Fibroblast of mammary gland (primary cell): ENCODE measurements at regions not wholly inside any gene's neighbourhood (a gene's known extent, or its start where the extent isn't known, plus 50 kb on each side); places are given as distances from the start of the nearest gene placed in this dataset.
A peak's percentile ranks its signal among the peaks of the same experiment; 100 is the strongest.

Source experiments
- DNase-seq: peaks from one replicate; pipeline ENCODE4 v3.0.0-alpha.2; 2010; ENCODE audit warnings: low read depth
- H3K4me3 ChIP-seq: 2 replicates; pipeline ENCODE4 v1.5.1; 2011; ENCODE audit warnings: low read depth, mild to moderate bottlenecking, low read length, moderate library complexity; ENCODE audit not compliant: control insufficient read depth
- TF ChIP-seq, protein P1 (sequence below): conservative IDR thresholded peaks from 2 replicates; pipeline ENCODE4 v1.5.1; 2011; ENCODE audit warnings: low read depth, low read length, inconsistent platforms; ENCODE audit not compliant: control insufficient read depth, insufficient read depth

DNA sequence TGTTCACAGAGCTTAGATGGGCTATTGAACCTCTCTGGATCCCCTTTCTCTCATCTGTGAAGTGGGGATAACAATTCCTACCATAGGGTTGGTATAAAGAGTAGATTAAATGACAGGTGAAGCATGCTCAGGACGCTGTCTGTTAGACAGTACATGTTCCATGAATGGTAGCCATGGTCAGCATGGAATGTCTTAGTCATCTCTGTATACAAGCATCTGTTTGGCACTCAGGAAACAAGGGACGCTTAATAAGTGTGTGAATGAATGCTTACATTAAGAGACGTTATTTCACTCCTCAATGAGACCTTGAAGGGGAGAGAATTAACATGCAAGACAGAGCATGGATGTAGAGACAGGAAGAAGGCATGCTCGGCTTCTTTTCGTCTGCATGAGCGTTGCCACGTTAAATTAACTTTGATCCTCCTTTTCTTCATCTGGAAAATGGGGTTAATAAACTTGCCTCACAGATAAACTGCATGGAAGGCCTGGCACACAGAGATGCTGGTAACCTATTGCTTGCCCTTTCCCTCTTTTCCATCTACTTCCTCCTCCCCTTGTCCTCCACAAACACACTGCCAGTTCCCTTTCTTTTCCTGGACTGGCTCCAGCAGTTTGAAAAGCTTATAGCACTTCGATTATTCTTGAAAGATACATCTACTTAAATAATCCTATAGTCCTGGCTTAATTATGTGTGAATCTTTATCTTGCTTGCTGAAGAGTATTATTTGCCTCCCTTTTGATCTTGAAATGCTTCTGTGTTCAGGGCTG, 267.2 kb upstream of the MTNR1B start:
- TF ChIP-seq, protein P1, sequence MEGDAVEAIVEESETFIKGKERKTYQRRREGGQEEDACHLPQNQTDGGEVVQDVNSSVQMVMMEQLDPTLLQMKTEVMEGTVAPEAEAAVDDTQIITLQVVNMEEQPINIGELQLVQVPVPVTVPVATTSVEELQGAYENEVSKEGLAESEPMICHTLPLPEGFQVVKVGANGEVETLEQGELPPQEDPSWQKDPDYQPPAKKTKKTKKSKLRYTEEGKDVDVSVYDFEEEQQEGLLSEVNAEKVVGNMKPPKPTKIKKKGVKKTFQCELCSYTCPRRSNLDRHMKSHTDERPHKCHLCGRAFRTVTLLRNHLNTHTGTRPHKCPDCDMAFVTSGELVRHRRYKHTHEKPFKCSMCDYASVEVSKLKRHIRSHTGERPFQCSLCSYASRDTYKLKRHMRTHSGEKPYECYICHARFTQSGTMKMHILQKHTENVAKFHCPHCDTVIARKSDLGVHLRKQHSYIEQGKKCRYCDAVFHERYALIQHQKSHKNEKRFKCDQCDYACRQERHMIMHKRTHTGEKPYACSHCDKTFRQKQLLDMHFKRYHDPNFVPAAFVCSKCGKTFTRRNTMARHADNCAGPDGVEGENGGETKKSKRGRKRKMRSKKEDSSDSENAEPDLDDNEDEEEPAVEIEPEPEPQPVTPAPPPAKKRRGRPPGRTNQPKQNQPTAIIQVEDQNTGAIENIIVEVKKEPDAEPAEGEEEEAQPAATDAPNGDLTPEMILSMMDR, result no peak
- H3K4me3 ChIP-seq, result no peak overlapping the region
- peak; percentile 26 for DNase-seq

DNA sequence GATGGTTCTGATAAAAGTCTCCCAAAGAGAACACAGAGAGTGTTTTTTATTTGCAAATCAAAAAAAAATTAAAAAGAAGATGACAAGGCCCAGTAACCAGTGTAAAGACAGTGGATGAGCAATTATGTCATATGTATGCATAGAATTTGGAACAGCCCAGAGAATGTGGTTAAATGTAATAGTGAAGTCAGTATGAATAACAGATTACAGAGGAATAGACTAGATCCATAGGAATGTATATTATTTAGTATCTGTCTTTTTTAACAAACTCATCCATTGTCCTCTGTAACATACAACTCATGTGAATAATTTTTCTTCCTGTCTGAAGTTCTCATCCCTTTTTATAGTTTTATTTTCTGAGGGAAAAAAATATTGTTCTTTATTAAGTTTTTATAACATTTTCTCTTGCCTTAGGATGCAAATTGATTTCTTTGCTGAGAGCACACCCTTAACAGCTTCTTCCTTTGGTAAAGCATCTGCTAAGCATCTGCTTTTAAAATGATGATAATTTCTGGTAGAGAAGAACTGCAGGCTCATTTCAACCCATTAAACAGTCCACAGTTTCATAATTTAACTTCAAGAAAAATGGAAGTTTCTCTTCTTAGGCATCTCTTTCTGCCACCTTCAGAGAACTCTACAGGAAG, 266.5 kb upstream of the MTNR1B start:
- TF ChIP-seq, protein P1, result no peak
- peak; percentile 70 for DNase-seq
- no peak overlapping the region for H3K4me3 ChIP-seq

DNA sequence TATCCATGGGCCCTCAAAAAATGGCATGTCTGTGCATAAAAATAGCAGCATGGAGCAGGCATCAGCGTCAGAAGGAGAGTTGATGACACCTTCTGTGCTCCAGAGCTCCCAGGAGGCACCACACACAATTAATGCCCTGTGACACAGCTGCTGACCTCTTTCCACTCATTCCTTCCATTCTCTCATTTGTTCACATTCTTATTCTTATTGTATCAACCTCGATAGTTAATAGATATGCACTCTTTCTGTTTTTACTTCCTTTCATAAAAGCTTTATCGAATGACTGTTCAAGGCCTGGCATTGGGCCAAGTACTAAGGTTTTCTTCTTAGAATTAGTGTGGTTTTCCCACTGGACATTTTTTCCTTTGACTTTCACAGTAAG, 266.0 kb upstream of the MTNR1B start:
- DNase-seq, result peak; percentile 29
- TF ChIP-seq, protein P1, result no peak

DNA sequence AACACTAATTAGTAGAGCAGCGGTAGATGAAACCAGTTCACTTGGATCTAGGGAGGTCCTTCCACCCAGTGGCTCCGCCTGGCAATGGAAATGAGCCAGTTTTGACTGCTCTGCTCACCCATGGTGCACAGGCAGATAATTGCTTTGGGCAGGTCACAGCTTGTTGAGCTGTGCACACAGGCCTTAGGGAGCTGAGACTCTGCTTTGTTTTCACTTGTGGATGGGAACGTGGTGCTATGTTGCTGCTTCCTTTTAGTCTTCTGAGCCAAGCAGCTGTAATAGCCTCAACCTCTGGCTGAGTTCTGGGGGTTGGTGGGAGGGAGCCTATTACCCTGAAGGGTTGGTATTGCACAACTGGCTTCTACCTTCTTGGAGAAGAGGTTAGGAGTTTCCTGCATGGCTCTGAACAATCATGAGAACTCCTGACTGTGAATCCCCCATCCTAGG, 262.3 kb upstream of the MTNR1B start:
- DNase-seq, result no peak
- no peak overlapping the region for H3K4me3 ChIP-seq
- TF ChIP-seq, protein P1, result no peak

More for the DNA sequence above, 266.0 kb upstream of the MTNR1B start:
- H3K4me3 ChIP-seq, result no peak overlapping the region

DNA sequence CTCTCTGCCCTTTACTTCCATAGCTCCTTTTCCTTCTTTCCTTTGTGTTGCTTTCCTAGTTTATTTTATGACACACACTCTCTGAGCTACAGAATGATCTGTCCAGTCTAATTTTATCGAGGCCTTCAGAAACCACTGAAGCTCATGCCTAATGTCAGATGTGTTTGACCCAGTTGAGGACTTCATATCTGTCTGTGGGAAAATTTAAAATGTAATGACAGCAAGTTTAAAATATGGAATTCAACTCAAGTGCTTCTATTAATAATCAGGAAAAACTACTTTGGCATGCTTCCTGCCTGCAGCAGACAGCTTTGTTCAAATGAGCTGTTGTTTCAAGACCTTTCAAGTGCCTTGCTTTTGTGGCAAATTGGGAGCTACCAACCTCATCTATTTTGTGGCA, 261.8 kb upstream of the MTNR1B start:
- DNase-seq, result no peak
- TF ChIP-seq, protein P1, result no peak

DNA sequence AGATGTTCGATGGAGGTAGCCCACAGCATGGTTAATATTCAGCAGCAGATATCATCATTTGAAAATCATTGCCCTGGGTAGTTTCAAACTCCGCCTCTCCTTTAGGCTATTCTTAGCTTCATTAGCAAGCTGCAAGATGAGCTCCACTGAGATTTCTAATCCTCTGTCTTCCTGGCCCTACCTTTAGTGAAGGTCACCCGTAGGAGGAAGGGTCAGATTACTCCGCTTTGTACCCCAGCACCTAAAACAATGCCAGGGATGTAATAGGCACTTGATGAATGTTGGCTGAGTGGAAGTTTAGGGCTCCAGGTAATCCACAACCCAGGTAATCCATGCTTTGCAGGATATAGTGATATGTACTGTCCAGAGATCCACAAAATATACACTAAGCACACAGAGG, 260.1 kb upstream of the MTNR1B start:
- H3K4me3 ChIP-seq, result no peak overlapping the region
- DNase-seq, result no peak
- TF ChIP-seq, protein P1, result no peak

More for the DNA sequence above, 261.8 kb upstream of the MTNR1B start:
- no peak overlapping the region for H3K4me3 ChIP-seq
